HCT116 (cell line): ENCODE measurements at regions not wholly inside any gene's neighbourhood (a gene's known extent, or its start where the extent isn't known, plus 50 kb on each side); places are given as distances from the start of the nearest gene placed in this dataset.
"Not testable (repeated sequence)": the region's sequence is repeated elsewhere in the genome, so short reads cannot be mapped to it uniquely, and the experiment has no call there.

Experiments used
- CTCF ChIP-seq, 3 experiments: fragments of 200-600 bp in 1 of 3; sonication (generic) in 1 of 3; IDR thresholded peaks in 2 of 3; conservative IDR thresholded peaks in 1 of 3; 2 replicates each; pipeline ENCODE4 v1.5.1; 2012 to 2017; ENCODE audit warnings: low read depth in 2 of 3, low read length in 2 of 3, antibody characterized with exemption in 1 of 3, borderline replicate concordance in 1 of 3, control low read depth in 1 of 3, mild to moderate bottlenecking in 1 of 3, mixed read lengths in 1 of 3, mixed run types in 1 of 3, moderate library complexity in 1 of 3; ENCODE audit not compliant: insufficient read depth in 1 of 3
- RAD21 ChIP-seq: IDR thresholded peaks from 2 replicates; pipeline ENCODE4 v1.6.1; 2012; ENCODE audit warnings: low read depth, mild to moderate bottlenecking
- TCF7L2 ChIP-seq: IDR thresholded peaks from 2 replicates; pipeline ENCODE4 v1.7.0; 2011; ENCODE audit warnings: borderline replicate concordance, inconsistent platforms; ENCODE audit not compliant: insufficient read depth, insufficient read length; ENCODE audit errors: extremely low read depth
- TF ChIP-seq, protein P1 (sequence below): IDR thresholded peaks from 2 replicates; pipeline ENCODE4 v1.6.1; 2012; ENCODE audit warnings: low read depth
- TF ChIP-seq, protein P2 (sequence below): IDR thresholded peaks from 2 replicates; pipeline ENCODE4 v1.6.1; 2012

DNA sequence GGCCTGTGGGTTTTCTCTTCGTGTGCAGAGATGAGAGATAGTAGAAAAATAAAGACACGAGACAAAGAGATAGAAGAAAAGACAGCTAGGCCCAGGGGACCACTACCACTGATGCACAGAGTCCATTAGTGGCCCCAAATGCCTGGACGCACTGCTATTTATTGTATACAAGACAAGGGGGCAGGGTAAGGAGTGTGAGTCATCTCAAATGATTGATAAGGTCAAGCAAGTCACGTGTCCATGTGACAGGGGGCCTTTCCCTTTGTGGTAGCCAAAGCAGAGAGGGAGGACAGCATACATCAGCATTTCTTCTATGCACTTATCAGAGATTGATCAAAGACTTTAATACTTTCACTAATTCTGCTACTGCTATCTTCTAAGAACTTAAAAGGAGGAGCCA lies 53.0 kb upstream of the PRSS16 start:
- TF ChIP-seq, protein P1, sequence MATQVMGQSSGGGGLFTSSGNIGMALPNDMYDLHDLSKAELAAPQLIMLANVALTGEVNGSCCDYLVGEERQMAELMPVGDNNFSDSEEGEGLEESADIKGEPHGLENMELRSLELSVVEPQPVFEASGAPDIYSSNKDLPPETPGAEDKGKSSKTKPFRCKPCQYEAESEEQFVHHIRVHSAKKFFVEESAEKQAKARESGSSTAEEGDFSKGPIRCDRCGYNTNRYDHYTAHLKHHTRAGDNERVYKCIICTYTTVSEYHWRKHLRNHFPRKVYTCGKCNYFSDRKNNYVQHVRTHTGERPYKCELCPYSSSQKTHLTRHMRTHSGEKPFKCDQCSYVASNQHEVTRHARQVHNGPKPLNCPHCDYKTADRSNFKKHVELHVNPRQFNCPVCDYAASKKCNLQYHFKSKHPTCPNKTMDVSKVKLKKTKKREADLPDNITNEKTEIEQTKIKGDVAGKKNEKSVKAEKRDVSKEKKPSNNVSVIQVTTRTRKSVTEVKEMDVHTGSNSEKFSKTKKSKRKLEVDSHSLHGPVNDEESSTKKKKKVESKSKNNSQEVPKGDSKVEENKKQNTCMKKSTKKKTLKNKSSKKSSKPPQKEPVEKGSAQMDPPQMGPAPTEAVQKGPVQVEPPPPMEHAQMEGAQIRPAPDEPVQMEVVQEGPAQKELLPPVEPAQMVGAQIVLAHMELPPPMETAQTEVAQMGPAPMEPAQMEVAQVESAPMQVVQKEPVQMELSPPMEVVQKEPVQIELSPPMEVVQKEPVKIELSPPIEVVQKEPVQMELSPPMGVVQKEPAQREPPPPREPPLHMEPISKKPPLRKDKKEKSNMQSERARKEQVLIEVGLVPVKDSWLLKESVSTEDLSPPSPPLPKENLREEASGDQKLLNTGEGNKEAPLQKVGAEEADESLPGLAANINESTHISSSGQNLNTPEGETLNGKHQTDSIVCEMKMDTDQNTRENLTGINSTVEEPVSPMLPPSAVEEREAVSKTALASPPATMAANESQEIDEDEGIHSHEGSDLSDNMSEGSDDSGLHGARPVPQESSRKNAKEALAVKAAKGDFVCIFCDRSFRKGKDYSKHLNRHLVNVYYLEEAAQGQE = not testable (repeated sequence)
- TF ChIP-seq, protein P2, sequence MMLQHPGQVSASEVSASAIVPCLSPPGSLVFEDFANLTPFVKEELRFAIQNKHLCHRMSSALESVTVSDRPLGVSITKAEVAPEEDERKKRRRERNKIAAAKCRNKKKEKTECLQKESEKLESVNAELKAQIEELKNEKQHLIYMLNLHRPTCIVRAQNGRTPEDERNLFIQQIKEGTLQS = not testable (repeated sequence)
- TF ChIP-seq CTCF (IDR thresholded peaks at IDR 0.05 in 2 of 3, conservative IDR thresholded peaks at IDR 0.05 in 1 of 3; ENCODE audit: borderline replicate concordance in 1 of 3, insufficient read depth in 1 of 3, low read depth in 2 of 3, low read length in 2 of 3); RAD21; TCF7L2: not testable (repeated sequence)
